ENCODE measurements at regions not wholly inside any gene's neighbourhood (a gene's known extent, or its start where the extent isn't known, plus 50 kb on each side); places are given as distances from the start of the nearest gene placed in this dataset.

- intact Hi-C loops (cut with DNase I; ENCODE audit: low total_unique reads) = no loop called here
- Histone ChIP-seq H3K27ac (no peak overlapping the region), H3K9me3 (no peaks in the 10 kb centered on the region), H3K36me3 (no peaks in the 10 kb centered on the region), H3K27me3 (peaks cover 62% of the 10 kb centered on the region), H3K4me1 (no peaks in the 10 kb centered on the region), H3K4me3 (no peak overlapping the region)
- in situ Hi-C loops (cut with MboI; ENCODE audit: low pct_ligation_motif_present in 1 of 4, low pct_unique_long_range_greater_than_20kb in 1 of 4, low sequenced_read_pairs in 3 of 4) = no loop called here
- whole genome bisulfite sequencing, 2 donors (ENCODE audit: low coverage in 1 of 2) = 53% methylated on average over 20 of the region's 20 CpGs; no CpG with 5 or more reads in 1 of the 2 donors
- DNase-seq = no peak
- no peak for TF ChIP-seq CTCF (IDR thresholded peaks at IDR 0.05)
- no peak for TF ChIP-seq EP300 (IDR thresholded peaks at IDR 0.05; ENCODE audit: low read depth)
- TF ChIP-seq POLR2AphosphoS5 (IDR thresholded peaks at IDR 0.05) = no peak
- no peak for TF ChIP-seq POLR2A (IDR thresholded peaks at IDR 0.05)
These were observed 54.4 kb upstream of the SLCO4A1 start for GRCh38 chr20:62587757-62588402.

- Histone ChIP-seq H3K9me3 (no peaks in the 10 kb centered on the region), H3K36me3 (no peaks in the 10 kb centered on the region), H3K27ac (no peak overlapping the region), H3K27me3 (peaks cover 59% of the 10 kb centered on the region), H3K4me3 (no peak overlapping the region), H3K4me1 (no peaks in the 10 kb centered on the region)
- WGBS, 2 donors (ENCODE audit: low coverage in 1 of 2) = 67% methylated on average over 10 of the region's 13 CpGs; no CpG with 5 or more reads in 1 of the 2 donors
- DNase-seq = no peak
- TF ChIP-seq POLR2AphosphoS5 (IDR thresholded peaks at IDR 0.05) (no peak), CTCF (IDR thresholded peaks at IDR 0.05) (no peak), POLR2A (IDR thresholded peaks at IDR 0.05) (no peak), EP300 (IDR thresholded peaks at IDR 0.05; ENCODE audit: low read depth) (no peak)
- intact Hi-C loops (cut with DNase I; ENCODE audit: low total_unique reads) = no loop called here
- in situ Hi-C loops (cut with MboI; ENCODE audit: low pct_ligation_motif_present in 1 of 4, low pct_unique_long_range_greater_than_20kb in 1 of 4, low sequenced_read_pairs in 3 of 4) = no loop called here
These were observed 53.7 kb upstream of the SLCO4A1 start for GRCh38 chr20:62588458-62589149.

GRCh38 chr20:62589150-62589498 lies 53.2 kb upstream of the SLCO4A1 start:
- Histone ChIP-seq H3K4me3 (no peak overlapping the region), H3K36me3 (no peaks in the 10 kb centered on the region), H3K4me1 (no peaks in the 10 kb centered on the region), H3K27me3 (peaks cover 59% of the 10 kb centered on the region), H3K27ac (no peak overlapping the region), H3K9me3 (no peaks in the 10 kb centered on the region)
- intact Hi-C loops (cut with DNase I; ENCODE audit: low total_unique reads) = no loop called here
- DNase-seq = no peak
- WGBS, 2 donors (ENCODE audit: low coverage in 1 of 2) = 63% methylated on average over 9 of the region's 9 CpGs; no CpG with 5 or more reads in 1 of the 2 donors
- in situ Hi-C loops (cut with MboI; ENCODE audit: low pct_ligation_motif_present in 1 of 4, low pct_unique_long_range_greater_than_20kb in 1 of 4, low sequenced_read_pairs in 3 of 4) = no loop called here
- no peak for TF ChIP-seq EP300 (IDR thresholded peaks at IDR 0.05; ENCODE audit: low read depth)
- no peak for TF ChIP-seq CTCF (IDR thresholded peaks at IDR 0.05)
- TF ChIP-seq POLR2AphosphoS5 (IDR thresholded peaks at IDR 0.05) = no peak
- no peak for TF ChIP-seq POLR2A (IDR thresholded peaks at IDR 0.05)

GRCh38 chr20:62589720-62590119 lies 52.6 kb upstream of the SLCO4A1 start:
- Histone ChIP-seq H3K36me3 (no peaks in the 10 kb centered on the region), H3K4me1 (no peaks in the 10 kb centered on the region), H3K27me3 (peaks cover 63% of the 10 kb centered on the region), H3K4me3 (no peak overlapping the region), H3K9me3 (no peaks in the 10 kb centered on the region), H3K27ac (no peak overlapping the region)
- in situ Hi-C loops (cut with MboI; ENCODE audit: low pct_ligation_motif_present in 1 of 4, low pct_unique_long_range_greater_than_20kb in 1 of 4, low sequenced_read_pairs in 3 of 4) (no loop called here), intact Hi-C loops (cut with DNase I; ENCODE audit: low total_unique reads) (no loop called here)
- TF ChIP-seq CTCF (IDR thresholded peaks at IDR 0.05) (no peak), POLR2AphosphoS5 (IDR thresholded peaks at IDR 0.05) (no peak), POLR2A (IDR thresholded peaks at IDR 0.05) (no peak), EP300 (IDR thresholded peaks at IDR 0.05; ENCODE audit: low read depth) (no peak)
- DNase-seq = no peak
- WGBS, 2 donors (ENCODE audit: low coverage in 1 of 2) = 76 to 80% methylated on average over 5 to 14 of the region's 14 CpGs
